Kidney (tissue), 13 donors: ENCODE measurements at regions not wholly inside any gene's neighbourhood (a gene's known extent, or its start where the extent isn't known, plus 50 kb on each side); places are given as distances from the start of the nearest gene placed in this dataset.
"Not testable (repeated sequence)": the region's sequence is repeated elsewhere in the genome, so short reads cannot be mapped to it uniquely, and the experiment has no call there.

ENCODE experiments used
- DNase-seq, 5 donors: peaks; one replicate each; pipeline ENCODE4 v3.0.0-alpha.2; 2013 to 2020
- FAIRE-seq: peaks from 2 replicates; lab custom pipeline; 2012; peaks lifted over from hg19 to GRCh38; lab: Jason Lieb, UNC
- H3K27ac ChIP-seq, 2 donors: one replicate each; pipeline ENCODE4 v1.7.0; 2013; ENCODE audit warnings: low read depth in 2 of 2, low read length in 2 of 2, inconsistent platforms in 1 of 2
- H3K27me3 ChIP-seq: one replicate; pipeline ENCODE4 v1.7.1; 2013; ENCODE audit warnings: low read length, inconsistent platforms; ENCODE audit not compliant: control insufficient read depth, insufficient read depth
- H3K36me3 ChIP-seq, 3 donors: one replicate each; pipeline versions ENCODE4 v1.7.0 to v1.7.1; 2013; ENCODE audit warnings: low read length in 3 of 3, control low read depth in 1 of 3, inconsistent platforms in 1 of 3; ENCODE audit not compliant: insufficient read depth in 3 of 3, control insufficient read depth in 2 of 3
- H3K4me1 ChIP-seq, 3 donors: one replicate each; pipeline versions ENCODE4 v1.7.0 to v1.7.1; 2013; ENCODE audit warnings: low read length in 3 of 3, inconsistent platforms in 1 of 3, low read depth in 1 of 3; ENCODE audit not compliant: control insufficient read depth in 2 of 3, insufficient read depth in 2 of 3
- H3K4me3 ChIP-seq, 3 donors: one replicate each; pipeline versions ENCODE4 v1.7.0 to v1.8.1; 2013; ENCODE audit warnings: low read length in 3 of 3, control low read depth in 1 of 3, inconsistent platforms in 1 of 3
- H3K9ac ChIP-seq, 3 donors: one replicate each; pipeline versions ENCODE4 v1.7.0 to v1.7.1; 2013; ENCODE audit warnings: low read length in 3 of 3, control low read depth in 1 of 3, inconsistent platforms in 1 of 3
- H3K9me3 ChIP-seq, 3 donors: one replicate each; pipeline versions ENCODE4 v1.7.0 to v1.7.1; 2013; ENCODE audit warnings: low read length in 3 of 3, control low read depth in 1 of 3, inconsistent platforms in 1 of 3; ENCODE audit not compliant: control insufficient read depth in 2 of 3, insufficient read depth in 1 of 3
- intact Hi-C: fragments of 100-400 bp; cut with DNase I; formaldehyde crosslinking; loops from one replicate; pipeline ENCODE4 v1.11.1; 2022
- TF ChIP-seq, protein P1 (sequence below): IDR thresholded peaks from 3 replicates; pipeline ENCODE4 v1.5.1; 2012; ENCODE audit warnings: mild to moderate bottlenecking, moderate library complexity, borderline replicate concordance; ENCODE audit not compliant: insufficient read depth; ENCODE audit errors: extremely low read depth
- donor health status: control.
- donor health status: control.
- donor health status: control.
- donor health status: control.
- donor health status: control.
- donor health status: DM: yes; HTN: yes; CAD: no.
- donor health status: Normal renal cell carcinoma (clear cell type).

DNA sequence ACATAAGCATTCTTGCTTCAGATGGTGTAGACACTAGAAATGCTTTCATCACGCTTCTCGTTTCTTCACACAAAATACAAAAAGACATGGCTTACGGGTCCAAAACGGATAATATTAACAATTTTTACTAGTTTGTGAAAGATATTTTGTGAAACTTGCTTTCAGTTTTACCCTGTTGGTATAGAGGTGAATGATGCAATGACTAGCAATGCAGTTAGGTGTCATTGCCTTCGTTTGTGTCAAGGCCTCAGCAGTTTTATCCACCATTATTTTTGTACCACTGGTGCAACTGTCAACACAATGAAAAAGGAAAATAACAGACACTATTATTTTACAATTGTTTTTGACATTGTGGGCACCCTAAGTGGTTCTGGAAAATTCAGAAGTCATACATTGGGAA lies 323.0 kb downstream of the FLRT2 start:
- DNase-seq, result no peak
- Histone ChIP-seq H3K9me3 (no peaks in the 10 kb centered on the region), H3K27ac (no peak overlapping the region), H3K27me3 (no peaks in the 10 kb centered on the region), H3K36me3 (no peaks in the 10 kb centered on the region), H3K4me3 (no peak overlapping the region), H3K9ac (no peak overlapping the region), H3K4me1 (no peaks in the 10 kb centered on the region)
- TF ChIP-seq, protein P1, sequence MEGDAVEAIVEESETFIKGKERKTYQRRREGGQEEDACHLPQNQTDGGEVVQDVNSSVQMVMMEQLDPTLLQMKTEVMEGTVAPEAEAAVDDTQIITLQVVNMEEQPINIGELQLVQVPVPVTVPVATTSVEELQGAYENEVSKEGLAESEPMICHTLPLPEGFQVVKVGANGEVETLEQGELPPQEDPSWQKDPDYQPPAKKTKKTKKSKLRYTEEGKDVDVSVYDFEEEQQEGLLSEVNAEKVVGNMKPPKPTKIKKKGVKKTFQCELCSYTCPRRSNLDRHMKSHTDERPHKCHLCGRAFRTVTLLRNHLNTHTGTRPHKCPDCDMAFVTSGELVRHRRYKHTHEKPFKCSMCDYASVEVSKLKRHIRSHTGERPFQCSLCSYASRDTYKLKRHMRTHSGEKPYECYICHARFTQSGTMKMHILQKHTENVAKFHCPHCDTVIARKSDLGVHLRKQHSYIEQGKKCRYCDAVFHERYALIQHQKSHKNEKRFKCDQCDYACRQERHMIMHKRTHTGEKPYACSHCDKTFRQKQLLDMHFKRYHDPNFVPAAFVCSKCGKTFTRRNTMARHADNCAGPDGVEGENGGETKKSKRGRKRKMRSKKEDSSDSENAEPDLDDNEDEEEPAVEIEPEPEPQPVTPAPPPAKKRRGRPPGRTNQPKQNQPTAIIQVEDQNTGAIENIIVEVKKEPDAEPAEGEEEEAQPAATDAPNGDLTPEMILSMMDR, result no peak
- no peak for FAIRE-seq
- intact Hi-C loops, result no loop called here

GRCh38 chr14:85852123-85852522 lies 322.2 kb downstream of the FLRT2 start:
- H3K27ac ChIP-seq, H3K4me1 ChIP-seq, H3K9me3 ChIP-seq, H3K36me3 ChIP-seq, H3K4me3 ChIP-seq, H3K9ac ChIP-seq, FAIRE-seq, DNase-seq, intact Hi-C loops, H3K27me3 ChIP-seq: not testable (repeated sequence)

DNA sequence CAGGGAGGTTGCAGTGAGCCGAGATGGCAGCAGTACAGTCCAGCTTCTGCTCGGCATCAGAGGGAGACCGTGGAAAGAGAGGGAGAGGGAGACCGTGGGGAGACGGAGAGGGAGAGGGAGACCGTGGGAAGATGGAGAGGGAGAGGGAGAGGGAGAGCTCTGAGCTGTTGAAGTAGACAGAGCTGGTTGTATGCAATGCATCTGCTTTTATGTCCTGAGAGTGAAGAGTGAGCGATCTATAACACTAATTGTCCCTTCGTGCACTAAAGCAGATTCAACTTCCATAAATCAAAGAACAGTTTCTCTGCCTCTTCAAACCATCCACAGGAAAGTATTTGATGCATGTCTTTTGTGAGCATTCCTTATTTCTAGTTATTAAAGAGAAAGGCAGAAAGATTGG lies 300.6 kb downstream of the FLRT2 start:
- H3K27me3 ChIP-seq, FAIRE-seq, H3K9ac ChIP-seq, H3K9me3 ChIP-seq, H3K4me3 ChIP-seq, intact Hi-C loops, H3K27ac ChIP-seq, H3K36me3 ChIP-seq, H3K4me1 ChIP-seq, DNase-seq: not testable (repeated sequence)

DNA sequence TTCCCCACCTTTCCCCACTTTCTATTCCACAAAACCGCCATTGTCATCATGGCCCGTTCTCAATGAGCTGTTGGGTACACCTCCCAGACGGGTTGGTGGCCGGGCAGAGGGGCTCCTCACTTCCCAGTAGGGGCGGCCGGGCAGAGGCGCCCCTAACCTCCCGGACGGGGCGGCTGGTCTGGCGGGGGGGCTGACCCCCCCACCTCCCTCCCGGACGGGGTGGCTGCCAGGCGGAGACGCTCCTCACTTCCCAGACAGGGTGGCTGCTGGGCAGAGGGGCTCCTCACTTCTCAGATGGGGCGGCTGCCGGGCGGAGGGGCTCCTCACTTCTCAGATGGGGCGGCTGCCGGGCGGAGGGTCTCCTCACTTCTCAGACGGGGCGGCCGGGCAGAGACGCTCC lies 299.7 kb downstream of the FLRT2 start:
- H3K27ac ChIP-seq, H3K9ac ChIP-seq, DNase-seq, H3K36me3 ChIP-seq, H3K4me1 ChIP-seq, H3K4me3 ChIP-seq, H3K27me3 ChIP-seq, H3K9me3 ChIP-seq, FAIRE-seq, intact Hi-C loops: not testable (repeated sequence)

DNA sequence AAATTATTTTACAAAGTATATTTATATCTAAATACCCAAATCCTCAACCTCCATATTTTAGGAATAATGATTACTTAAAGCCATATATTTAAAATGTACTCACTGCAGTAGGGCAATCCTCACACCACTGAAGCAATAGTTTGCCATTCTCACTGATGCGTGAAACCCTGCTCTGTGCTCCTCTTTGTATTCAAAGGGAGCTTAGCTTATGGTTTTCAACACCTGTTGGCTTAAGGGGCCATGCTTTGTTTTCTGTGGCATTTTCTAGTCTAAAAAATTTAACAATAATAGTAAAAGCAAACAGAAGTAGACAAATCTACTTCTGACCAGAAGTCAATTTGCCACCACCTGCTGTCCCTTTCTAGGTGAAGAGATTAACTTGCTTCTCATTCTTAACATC lies 294.6 kb downstream of the FLRT2 start:
- FAIRE-seq (no peak), DNase-seq (peak in 1 of 5 donors; percentile 10)
- intact Hi-C loops, result no loop called here
- Histone ChIP-seq H3K9me3 (no peaks in the 10 kb centered on the region), H3K27me3 (no peaks in the 10 kb centered on the region), H3K36me3 (no peaks in the 10 kb centered on the region), H3K4me1 (no peaks in the 10 kb centered on the region), H3K9ac (no peak overlapping the region), H3K27ac (no peak overlapping the region), H3K4me3 (no peak overlapping the region)
- TF ChIP-seq, protein P1, result no peak
